Colonic mucosa (tissue), 4 donors: ENCODE measurements at regions not wholly inside any gene's neighbourhood (a gene's known extent, or its start where the extent isn't known, plus 50 kb on each side); places are given as distances from the start of the nearest gene placed in this dataset.

Source experiments
- DNase-seq: peaks from one replicate; pipeline ENCODE4 v3.0.0-alpha.2; 2020
- H3K27ac ChIP-seq: fragments of 200-600 bp; one replicate; pipeline ENCODE4 v1.8.0; 2021
- H3K27me3 ChIP-seq: fragments of 200-600 bp; one replicate; pipeline ENCODE4 v1.8.0; 2021
- H3K36me3 ChIP-seq: fragments of 200-600 bp; one replicate; pipeline ENCODE4 v1.8.0; 2021
- H3K4me1 ChIP-seq: fragments of 200-600 bp; one replicate; pipeline ENCODE4 v1.8.0; 2021; ENCODE audit warnings: mild to moderate bottlenecking
- H3K4me3 ChIP-seq: fragments of 200-600 bp; one replicate; pipeline ENCODE4 v1.8.0; 2021
- H3K9ac ChIP-seq, 2 donors: one replicate each; pipeline ENCODE4 v1.7.0; 2013; ENCODE audit warnings: control low read depth in 2 of 2, low read depth in 2 of 2, low read length in 2 of 2
- H3K9me3 ChIP-seq: fragments of 200-600 bp; one replicate; pipeline ENCODE4 v1.8.0; 2021
- CTCF ChIP-seq: fragments of 200-600 bp; IDR thresholded peaks from one replicate; pipeline ENCODE4 v1.8.0; 2022; ENCODE audit warnings: antibody characterized with exemption, mild to moderate bottlenecking
- intact Hi-C: fragments of 100-400 bp; cut with DNase I; formaldehyde crosslinking; loops from one replicate; pipeline ENCODE4 v1.14.1; 2022
- donor health status: healthy.
- donor health status: DM: no; HTN: no; CAD: no.
- donor health status: DM: no; HTN: no; CAD: no.

- no peak for TF ChIP-seq CTCF
- Histone ChIP-seq H3K36me3 (no peaks in the 10 kb centered on the region), H3K27ac (no peak overlapping the region), H3K27me3 (no peaks in the 10 kb centered on the region), H3K9me3 (no peaks in the 10 kb centered on the region), H3K4me1 (no peaks in the 10 kb centered on the region), H3K9ac (no peak overlapping the region), H3K4me3 (no peak overlapping the region)
- no peak for DNase-seq
- intact Hi-C loops = no loop called here
These were observed 56.2 kb upstream of the XPA start for GRCh38 chr9:97753364-97753763.

- no peaks in the 10 kb centered on the region for H3K4me1 ChIP-seq
- H3K4me3 ChIP-seq = no peak overlapping the region
- H3K9ac ChIP-seq = no peak overlapping the region
- no peak overlapping the region for H3K27ac ChIP-seq
- no peaks in the 10 kb centered on the region for H3K27me3 ChIP-seq
- no peaks in the 10 kb centered on the region for H3K36me3 ChIP-seq
- no peak for TF ChIP-seq CTCF
- DNase-seq = no peak
- intact Hi-C loops = no loop called here
- H3K9me3 ChIP-seq = no peaks in the 10 kb centered on the region
These were observed 56.8 kb upstream of the XPA start for GRCh38 chr9:97753975-97754374.

- H3K9ac ChIP-seq = no peak overlapping the region
- DNase-seq = no peak
- no peak overlapping the region for H3K4me3 ChIP-seq
- no peak for TF ChIP-seq CTCF
- no peaks in the 10 kb centered on the region for H3K9me3 ChIP-seq
- H3K27me3 ChIP-seq = no peaks in the 10 kb centered on the region
- no peaks in the 10 kb centered on the region for H3K36me3 ChIP-seq
- no peak overlapping the region for H3K27ac ChIP-seq
- intact Hi-C loops = no loop called here
- H3K4me1 ChIP-seq = no peaks in the 10 kb centered on the region
These were observed 58.6 kb upstream of the XPA start for GRCh38 chr9:97755618-97756267.

GRCh38 chr9:97756991-97757390 lies 59.9 kb upstream of the XPA start:
- DNase-seq = no peak
- no peak for TF ChIP-seq CTCF
- Histone ChIP-seq H3K9me3 (no peaks in the 10 kb centered on the region), H3K9ac (no peak overlapping the region), H3K4me3 (no peak overlapping the region), H3K27me3 (no peaks in the 10 kb centered on the region), H3K4me1 (no peaks in the 10 kb centered on the region), H3K36me3 (no peaks in the 10 kb centered on the region), H3K27ac (no peak overlapping the region)
- intact Hi-C loops = no loop called here

- Histone ChIP-seq H3K9ac (no peak overlapping the region), H3K4me1 (no peaks in the 10 kb centered on the region), H3K4me3 (no peak overlapping the region), H3K36me3 (no peaks in the 10 kb centered on the region), H3K9me3 (no peaks in the 10 kb centered on the region), H3K27me3 (no peaks in the 10 kb centered on the region), H3K27ac (no peak overlapping the region)
- intact Hi-C loops = no loop called here
- no peak for DNase-seq
- TF ChIP-seq CTCF = no peak
These were observed 61.3 kb upstream of the XPA start for GRCh38 chr9:97758334-97758916.
